Heart left ventricle (tissue), 16 donors: ENCODE measurements at regions not wholly inside any gene's neighbourhood (a gene's known extent, or its start where the extent isn't known, plus 50 kb on each side); places are given as distances from the start of the nearest gene placed in this dataset.

ENCODE experiments used
- ATAC-seq, 4 donors: fragments of 200-7000 bp; cut with Tn5 transposase; one replicate each; pipeline ENCODE4 v1.9.1; 2020 to 2022; ENCODE audit warnings: moderate library complexity in 4 of 4, mild to moderate bottlenecking in 3 of 4, moderate number of reproducible peaks in 1 of 4
- DNase-seq, 5 donors: peaks; one replicate each; pipeline ENCODE4 v3.0.0-alpha.2; 2020
- H3K27ac ChIP-seq, 12 donors: fragments of 200-600 bp; sonication (generic) in 4 of 12; one replicate each; pipeline versions ENCODE4 v1.5.0 to v1.8.0; 2016 to 2022; ENCODE audit warnings: mild to moderate bottlenecking in 2 of 12
- H3K27me3 ChIP-seq, 9 donors: fragments of 200-600 bp; sonication (generic) in 2 of 9; one replicate each; pipeline versions ENCODE4 v1.5.1 to v1.8.0; 2016 to 2022; ENCODE audit warnings: mild to moderate bottlenecking in 3 of 9
- H3K36me3 ChIP-seq, 9 donors: fragments of 200-600 bp; sonication (generic) in 2 of 9; one replicate each; pipeline versions ENCODE4 v1.5.0 to v1.8.0; 2018 to 2022; ENCODE audit warnings: mild to moderate bottlenecking in 2 of 9
- H3K4me1 ChIP-seq, 12 donors: fragments of 200-600 bp; sonication (generic) in 4 of 12; one replicate each; pipeline versions ENCODE4 v1.5.0 to v1.8.0; 2016 to 2022; ENCODE audit warnings: mild to moderate bottlenecking in 3 of 12
- H3K4me3 ChIP-seq, 12 donors: fragments of 200-600 bp; sonication (generic) in 4 of 12; one replicate each; pipeline versions ENCODE4 v1.5.0 to v1.8.0; 2017 to 2022; ENCODE audit warnings: mild to moderate bottlenecking in 9 of 12, moderate library complexity in 4 of 12
- H3K9me3 ChIP-seq, 12 donors: fragments of 200-600 bp; sonication (generic) in 4 of 12; one replicate each; pipeline versions ENCODE4 v1.5.0 to v1.8.0; 2016 to 2022; ENCODE audit warnings: mild to moderate bottlenecking in 1 of 12
- POLR2A ChIP-seq, 2 donors: fragments of 450-650 bp; IDR thresholded peaks; one replicate each; pipeline ENCODE4 v1.6.1; 2017; ENCODE audit warnings: antibody characterized with exemption in 2 of 2, mild to moderate bottlenecking in 2 of 2, moderate library complexity in 2 of 2
- WGBS, 4 donors: extraction: QIAGEN DNeasy Blood & Tissue Kit in 2 of 4; methylation state at CpG; one replicate each; pipeline versions ENCODE4 v1.1.5 to v1.1.7; 2013 to 2018; 5-methylcytosine and 5-hydroxymethylcytosine counted together
- intact Hi-C, 10 donors: fragments of 100-400 bp; cut with DNase I; formaldehyde crosslinking; loops; one replicate each; pipeline versions ENCODE4 v1.11.1 to v1.14.2; 2022
- TF ChIP-seq, protein P1 (sequence below), 12 donors: fragments of 200-600 bp; sonication (generic) in 4 of 12; IDR thresholded peaks; one replicate each; pipeline versions ENCODE4 v1.5.0 to v1.8.0; 2018 to 2022; ENCODE audit warnings: antibody characterized with exemption in 12 of 12, mild to moderate bottlenecking in 5 of 12
- donor health status: ischemic (EF 13 %, LVEDD 7.1; RV severe dilation, severe dysfunction).
- donor health status: healthy with polysubstance abuse.
- donor health status: DM: no; HTN: yes; CAD: no.
- donor health status: DM: no; HTN: no; CAD: no.
- donor health status: ischemic (EF 25% LVEDD 6.9; RV normal size, moderate dysfunction).
- donor health status: ischemic (EF 25% LVEDD 5.7; RV mildly dilated, moderate dysfunction).
- donor health status: healthy.
- donor health status: DM: yes; HTN: yes; CAD: no.
- donor health status: ischemic (EF 35%, LVEDD 5.7; RV mildly dilated, moderate dysfunction).
- donor health status: nonischemic (EF 11% LVEDD 7.7; RV severe dilation, severe dysfunction).
- donor health status: DM: yes; HTN: yes; CAD: no.
- donor health status: PGD.
- donor health status: ischemic (EF 29% LVEDD 5.4; RV normal size, mild dysfunction).
- donor health status: nonischemic (EF 23%, LVEDD 6.1; RV moderate dilation, normal function).

DNA sequence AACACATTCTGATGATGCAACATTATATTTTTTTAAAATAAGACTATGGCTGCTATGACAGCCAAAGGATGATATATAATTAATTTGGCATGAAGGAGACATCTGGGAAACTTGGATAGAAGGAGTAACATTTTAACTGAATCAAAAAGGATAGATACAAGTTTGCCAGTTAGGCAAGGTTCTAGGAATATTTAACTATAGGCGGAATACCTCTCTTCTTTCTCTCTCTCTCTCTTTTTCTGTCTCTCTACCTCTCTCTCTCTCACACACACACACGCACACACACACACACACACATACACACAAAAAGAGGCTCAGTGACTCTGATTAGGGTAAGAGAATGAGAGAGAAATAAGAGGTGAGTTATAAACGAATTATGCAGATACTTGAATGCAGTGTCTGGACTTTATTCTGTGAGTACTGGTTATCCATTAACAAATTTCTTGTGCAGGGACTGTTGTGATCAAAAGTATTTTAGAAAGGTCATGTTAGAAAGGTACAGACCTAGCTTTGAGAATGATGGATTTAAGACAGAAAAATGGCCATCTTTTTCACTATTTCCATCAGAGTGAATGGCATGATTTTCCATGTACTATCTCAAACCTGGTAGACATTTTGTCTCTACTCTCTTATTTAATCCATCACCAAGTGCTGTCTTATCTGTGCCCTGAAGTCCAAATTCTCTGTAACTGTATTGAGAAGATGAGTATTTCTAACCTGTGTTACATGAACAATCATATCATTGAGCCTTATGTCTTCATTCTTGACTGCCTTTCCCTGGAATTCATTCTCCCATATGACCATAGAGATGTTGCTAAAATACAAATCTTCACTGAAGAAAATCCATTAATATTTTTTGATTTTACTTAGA lies 1106.9 kb upstream of the ADGRL4 start:
- no peak for ATAC-seq
- H3K4me1 ChIP-seq, result no peaks in the 10 kb centered on the region
- 55 to 85% (median 70%) methylated on average over 3 of the region's 3 CpGs for WGBS, 4 donors
- no peak for DNase-seq
- intact Hi-C loops, result no loop called here
- H3K9me3 ChIP-seq, result peaks cover 0 to 38% (median 22%) of the 10 kb centered on the region in 12 donors
- no peaks in the 10 kb centered on the region for H3K36me3 ChIP-seq
- TF ChIP-seq, protein P1, sequence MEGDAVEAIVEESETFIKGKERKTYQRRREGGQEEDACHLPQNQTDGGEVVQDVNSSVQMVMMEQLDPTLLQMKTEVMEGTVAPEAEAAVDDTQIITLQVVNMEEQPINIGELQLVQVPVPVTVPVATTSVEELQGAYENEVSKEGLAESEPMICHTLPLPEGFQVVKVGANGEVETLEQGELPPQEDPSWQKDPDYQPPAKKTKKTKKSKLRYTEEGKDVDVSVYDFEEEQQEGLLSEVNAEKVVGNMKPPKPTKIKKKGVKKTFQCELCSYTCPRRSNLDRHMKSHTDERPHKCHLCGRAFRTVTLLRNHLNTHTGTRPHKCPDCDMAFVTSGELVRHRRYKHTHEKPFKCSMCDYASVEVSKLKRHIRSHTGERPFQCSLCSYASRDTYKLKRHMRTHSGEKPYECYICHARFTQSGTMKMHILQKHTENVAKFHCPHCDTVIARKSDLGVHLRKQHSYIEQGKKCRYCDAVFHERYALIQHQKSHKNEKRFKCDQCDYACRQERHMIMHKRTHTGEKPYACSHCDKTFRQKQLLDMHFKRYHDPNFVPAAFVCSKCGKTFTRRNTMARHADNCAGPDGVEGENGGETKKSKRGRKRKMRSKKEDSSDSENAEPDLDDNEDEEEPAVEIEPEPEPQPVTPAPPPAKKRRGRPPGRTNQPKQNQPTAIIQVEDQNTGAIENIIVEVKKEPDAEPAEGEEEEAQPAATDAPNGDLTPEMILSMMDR (IDR thresholded peaks at IDR 0.05), result no peak
- no peak for TF ChIP-seq POLR2A (IDR thresholded peaks at IDR 0.05)
- no peaks in the 10 kb centered on the region for H3K27me3 ChIP-seq
- no peak overlapping the region for H3K27ac ChIP-seq
- no peak overlapping the region for H3K4me3 ChIP-seq

DNA sequence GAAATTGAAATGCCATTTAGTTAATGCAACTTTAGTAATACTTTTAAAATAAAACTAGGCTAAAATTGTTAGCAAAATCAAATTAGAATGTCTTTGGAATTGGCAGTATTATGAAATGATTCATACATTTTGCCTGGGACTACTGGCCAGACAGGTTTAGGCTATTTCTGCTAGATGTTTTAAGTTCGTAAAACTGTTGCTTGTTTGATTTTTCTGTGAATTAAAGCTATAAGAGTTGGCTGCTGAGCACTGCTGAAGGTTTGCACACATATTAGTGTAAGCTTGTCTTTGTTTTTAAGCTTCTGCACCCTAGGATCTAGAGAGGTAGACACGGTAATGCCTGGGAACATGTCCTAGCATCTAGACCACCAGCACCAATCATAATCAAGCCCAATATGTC lies 1094.6 kb upstream of the ADGRL4 start:
- WGBS, 4 donors, result 57 to 86% (median 76%) methylated on average over 2 of the region's 2 CpGs
- Histone ChIP-seq H3K36me3 (no peaks in the 10 kb centered on the region), H3K9me3 (peaks cover 0 to 31% (median 8%) of the 10 kb centered on the region in 12 donors), H3K4me1 (no peaks in the 10 kb centered on the region), H3K27ac (no peak overlapping the region), H3K27me3 (no peaks in the 10 kb centered on the region), H3K4me3 (no peak overlapping the region)
- intact Hi-C loops, result no loop called here
- no peak for ATAC-seq
- TF ChIP-seq, protein P1 (IDR thresholded peaks at IDR 0.05), result no peak
- no peak for TF ChIP-seq POLR2A (IDR thresholded peaks at IDR 0.05)
- DNase-seq, result no peak

DNA sequence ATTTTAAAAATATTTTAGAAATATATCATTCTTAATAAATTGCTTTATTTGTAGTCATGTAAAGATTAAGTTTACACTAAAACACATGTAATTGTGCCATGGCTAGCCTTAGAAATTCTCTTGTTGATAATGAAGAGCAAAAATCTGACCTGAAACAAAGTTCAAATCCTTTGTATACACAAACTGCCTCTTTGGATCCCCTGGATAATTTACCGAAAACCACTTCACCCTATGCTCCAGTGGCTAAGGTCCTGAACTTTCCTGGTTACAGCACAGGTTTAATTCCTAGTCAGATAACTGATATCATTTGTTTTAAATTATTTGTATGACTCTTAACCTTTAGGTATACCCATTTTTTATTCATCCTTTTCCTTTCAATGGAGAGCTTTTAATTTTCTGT lies 1093.2 kb upstream of the ADGRL4 start:
- Histone ChIP-seq H3K36me3 (no peaks in the 10 kb centered on the region), H3K9me3 (peaks cover 0 to 35% (median 8%) of the 10 kb centered on the region in 12 donors), H3K4me3 (no peak overlapping the region), H3K27me3 (no peaks in the 10 kb centered on the region), H3K4me1 (no peaks in the 10 kb centered on the region), H3K27ac (no peak overlapping the region)
- ATAC-seq (no peak), DNase-seq (no peak)
- intact Hi-C loops, result no loop called here
- TF ChIP-seq POLR2A (IDR thresholded peaks at IDR 0.05), result no peak
- WGBS, 4 donors, result 83 to 94% (median 92%) methylated on average over 1 of the region's 1 CpG

DNA sequence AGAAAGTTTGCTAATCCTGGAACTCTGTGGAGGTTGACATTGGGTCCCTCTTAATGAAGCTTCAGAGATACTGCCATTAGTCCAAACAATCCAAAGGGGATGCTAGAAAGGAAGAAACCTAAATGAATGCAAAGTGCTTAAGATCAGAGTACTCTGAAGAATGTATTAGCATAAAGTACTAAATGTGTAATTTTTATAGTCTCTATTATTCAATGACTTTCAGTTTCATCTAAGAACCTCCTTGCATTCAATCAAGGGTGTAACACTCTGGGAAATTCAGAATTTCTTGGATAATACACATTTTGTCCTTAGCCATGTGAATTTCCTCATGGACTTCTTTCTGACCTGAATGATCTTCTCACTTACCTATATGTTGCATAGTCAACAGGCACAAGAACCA lies 1078.5 kb upstream of the ADGRL4 start:
- TF ChIP-seq, protein P1 (IDR thresholded peaks at IDR 0.05), result no peak
- no peak for TF ChIP-seq POLR2A (IDR thresholded peaks at IDR 0.05)
- no peaks in the 10 kb centered on the region for H3K36me3 ChIP-seq
- intact Hi-C loops, result no loop called here

More for the DNA sequence above, 1078.5 kb upstream of the ADGRL4 start:
- H3K27me3 ChIP-seq, result no peaks in the 10 kb centered on the region
- no peaks in the 10 kb centered on the region for H3K4me1 ChIP-seq
- no peak overlapping the region for H3K4me3 ChIP-seq
- H3K9me3 ChIP-seq, result peaks cover 0 to 7% (median 0%) of the 10 kb centered on the region in 12 donors
- ATAC-seq (no peak), DNase-seq (no peak)
- H3K27ac ChIP-seq, result no peak overlapping the region
